MM.1S (cell line): ENCODE measurements at regions not wholly inside any gene's neighbourhood (a gene's known extent, or its start where the extent isn't known, plus 50 kb on each side); places are given as distances from the start of the nearest gene placed in this dataset.

Experiments
- DNase-seq: peaks from one replicate; pipeline ENCODE4 v3.0.0-alpha.2; 2015
- H2AFZ ChIP-seq: fragments of 300-600 bp; sonication (generic); 2 replicates; pipeline ENCODE4 v1.6.0; 2016; ENCODE audit warnings: antibody characterized with exemption, low read length
- H3F3A ChIP-seq: fragments of 300-600 bp; sonication (generic); 2 replicates; pipeline ENCODE4 v1.6.1; 2016; ENCODE audit warnings: mild to moderate bottlenecking, antibody characterized with exemption, low read length, moderate library complexity, mixed read lengths; ENCODE audit not compliant: insufficient read depth
- H3K27ac ChIP-seq: fragments of 300-600 bp; sonication (generic); 2 replicates; pipeline ENCODE4 v1.5.1; 2016; ENCODE audit warnings: mild to moderate bottlenecking, low read length
- H3K27me3 ChIP-seq: fragments of 300-600 bp; sonication (generic); replicated peaks from 2 replicates; pipeline ENCODE4 v1.6.0; 2016; ENCODE audit warnings: low read length; ENCODE audit not compliant: insufficient read depth
- H3K36me3 ChIP-seq: fragments of 300-600 bp; sonication (generic); replicated peaks from 2 replicates; pipeline ENCODE4 v1.6.1; 2016; ENCODE audit warnings: mild to moderate bottlenecking, low read length, mixed read lengths; ENCODE audit not compliant: insufficient read depth
- H3K4me1 ChIP-seq: fragments of 300-600 bp; sonication (generic); 2 replicates; pipeline ENCODE4 v1.6.1; 2016; ENCODE audit warnings: low read length, mixed read lengths
- H3K4me2 ChIP-seq: fragments of 300-600 bp; sonication (generic); 2 replicates; pipeline ENCODE4 v1.6.0; 2016; ENCODE audit warnings: low read depth, low read length
- H3K4me3 ChIP-seq: fragments of 300-600 bp; sonication (generic); 2 replicates; pipeline ENCODE4 v1.5.1; 2016; ENCODE audit warnings: low read length, mixed read lengths
- H3K79me2 ChIP-seq: fragments of 300-600 bp; sonication (generic); 2 replicates; pipeline ENCODE4 v1.6.1; 2016; ENCODE audit warnings: mixed run types, low read length, mixed read lengths
- H3K9ac ChIP-seq: fragments of 300-600 bp; sonication (generic); 2 replicates; pipeline ENCODE4 v1.6.1; 2016; ENCODE audit warnings: low read length, mixed read lengths
- H3K9me2 ChIP-seq: fragments of 300-600 bp; sonication (generic); replicated peaks from 2 replicates; pipeline ENCODE4 v1.6.1; 2016; ENCODE audit warnings: mild to moderate bottlenecking, low read length, mixed read lengths; ENCODE audit not compliant: insufficient read depth
- H3K9me3 ChIP-seq: fragments of 300-600 bp; sonication (generic); replicated peaks from 2 replicates; pipeline ENCODE4 v1.6.1; 2016; ENCODE audit warnings: mild to moderate bottlenecking, low read length, mixed read lengths; ENCODE audit not compliant: insufficient read depth
- H4K20me1 ChIP-seq: fragments of 300-600 bp; sonication (generic); 2 replicates; pipeline ENCODE4 v1.6.1; 2016; ENCODE audit warnings: mild to moderate bottlenecking, low read length, moderate library complexity, mixed read lengths; ENCODE audit not compliant: insufficient read depth
- CTCF ChIP-seq: fragments of 300-600 bp; sonication (generic); IDR thresholded peaks from 2 replicates; pipeline ENCODE4 v1.5.1; 2016; ENCODE audit warnings: antibody characterized with exemption, low read length, mixed read lengths
- EZH2 ChIP-seq: fragments of 300-600 bp; sonication (generic); optimal IDR thresholded peaks from 2 replicates; pipeline ENCODE3; 2017; ENCODE audit warnings: low read depth, mild to moderate bottlenecking, antibody characterized with exemption, low read length, mixed read lengths
- EZH2phosphoT487 ChIP-seq: fragments of 300-600 bp; sonication (generic); IDR thresholded peaks from 2 replicates; pipeline ENCODE4 v1.6.1; 2018; ENCODE audit warnings: antibody characterized with exemption, low read length

- Histone ChIP-seq H3K9me3 (no peaks in the 10 kb centered on the region), H2AFZ (no peak overlapping the region), H4K20me1 (no peaks in the 10 kb centered on the region), H3K27ac (no peak overlapping the region), H3F3A (no peaks in the 10 kb centered on the region), H3K4me2 (no peak overlapping the region), H3K27me3 (no peaks in the 10 kb centered on the region), H3K9ac (no peak overlapping the region), H3K79me2 (no peaks in the 10 kb centered on the region), H3K9me2 (no peaks in the 10 kb centered on the region), H3K36me3 (no peaks in the 10 kb centered on the region), H3K4me1 (no peaks in the 10 kb centered on the region), H3K4me3 (no peak overlapping the region)
- no peak for DNase-seq
- TF ChIP-seq CTCF (no peak), EZH2 (no peak), EZH2phosphoT487 (no peak)
These were observed 238.2 kb downstream of the ERMARD start for GRCh38 chr6:169989594-169989993.

- Histone ChIP-seq H3K36me3 (no peaks in the 10 kb centered on the region), H3K9me3 (no peaks in the 10 kb centered on the region), H3K27me3 (no peaks in the 10 kb centered on the region; the same call in 1 of the 2 replicates), H3F3A (no peaks in the 10 kb centered on the region), H3K79me2 (no peaks in the 10 kb centered on the region), H4K20me1 (no peaks in the 10 kb centered on the region), H3K4me2 (no peak overlapping the region), H3K4me3 (no peak overlapping the region), H3K27ac (no peak overlapping the region), H3K9ac (no peak overlapping the region), H2AFZ (no peak overlapping the region), H3K9me2 (no peaks in the 10 kb centered on the region), H3K4me1 (no peaks in the 10 kb centered on the region)
- TF ChIP-seq CTCF, result no peak
- no peak for TF ChIP-seq EZH2
- TF ChIP-seq EZH2phosphoT487, result no peak
- no peak for DNase-seq
These were observed 237.5 kb downstream of the ERMARD start for GRCh38 chr6:169988769-169989550.

GRCh38 chr6:169986848-169987498 is 235.6 kb downstream of the ERMARD start:
- H3K9me2 ChIP-seq, result no peaks in the 10 kb centered on the region
- no peak overlapping the region for H3K4me2 ChIP-seq
- no peaks in the 10 kb centered on the region for H3F3A ChIP-seq
- TF ChIP-seq CTCF (no peak), EZH2 (no peak), EZH2phosphoT487 (no peak)
- H3K27me3 ChIP-seq, result no peaks in the 10 kb centered on the region; the same call in 1 of the 2 replicates
- no peak overlapping the region for H3K27ac ChIP-seq
- no peak overlapping the region for H2AFZ ChIP-seq
- no peaks in the 10 kb centered on the region for H3K4me1 ChIP-seq
- no peaks in the 10 kb centered on the region for H4K20me1 ChIP-seq
- H3K9me3 ChIP-seq, result no peaks in the 10 kb centered on the region
- DNase-seq, result no peak
- no peak overlapping the region for H3K9ac ChIP-seq
- H3K36me3 ChIP-seq, result no peaks in the 10 kb centered on the region
- no peak overlapping the region for H3K4me3 ChIP-seq
- no peaks in the 10 kb centered on the region for H3K79me2 ChIP-seq
